Right cardiac atrium (tissue), 5 donors: ENCODE measurements at regions not wholly inside any gene's neighbourhood (a gene's known extent, or its start where the extent isn't known, plus 50 kb on each side); places are given as distances from the start of the nearest gene placed in this dataset.
A peak's percentile ranks its signal among the peaks of the same experiment; 100 is the strongest.

Source experiments
- ATAC-seq, 2 donors: fragments of 200-7000 bp; cut with Tn5 transposase; one replicate each; pipeline versions ENCODE4 v1.8.0 to v1.9.1; 2020; ENCODE audit warnings: moderate library complexity in 2 of 2, mild to moderate bottlenecking in 1 of 2
- DNase-seq, 3 donors: peaks; one replicate each; pipeline ENCODE4 v3.0.0-alpha.2; 2020
- H3K27ac ChIP-seq: one replicate; pipeline ENCODE4 v1.5.1; 2013; ENCODE audit warnings: mild to moderate bottlenecking, low read length, control low read depth, moderate library complexity
- H3K27me3 ChIP-seq: one replicate; pipeline ENCODE4 v1.6.1; 2013; ENCODE audit not compliant: control insufficient read depth, insufficient read depth
- H3K4me1 ChIP-seq: one replicate; pipeline ENCODE4 v1.6.1; 2013; ENCODE audit warnings: low read length; ENCODE audit not compliant: control insufficient read depth, insufficient read depth
- H3K4me3 ChIP-seq: one replicate; pipeline ENCODE4 v1.5.1; 2013; ENCODE audit warnings: low read length, control low read depth
- H3K9me3 ChIP-seq: one replicate; pipeline ENCODE4 v1.6.1; 2013; ENCODE audit warnings: low read length; ENCODE audit not compliant: control insufficient read depth
- WGBS: extraction: QIAGEN DNeasy Blood & Tissue Kit; methylation state at CpG from one replicate; pipeline ENCODE4 v1.1.7; 2013; 5-methylcytosine and 5-hydroxymethylcytosine counted together
- intact Hi-C, 4 donors: fragments of 100-400 bp; cut with DNase I; formaldehyde crosslinking; loops; one replicate each; pipeline versions ENCODE4 v1.11.0 to v1.14.0; 2022 to 2023
- donor health status: healthy with polysubstance abuse.
- donor health status: DM: no; HTN: yes; CAD: no.
- donor health status: DM: no; HTN: no; CAD: no.
- donor health status: DM: no; HTN: yes; CAD: no; lungs with severe emphysema.
- donor health status: DM: yes; HTN: yes; CAD: no.

- no peaks in the 10 kb centered on the region for H3K27me3 ChIP-seq
- intact Hi-C loops = no loop called here
- DNase-seq = no peak
- H3K9me3 ChIP-seq = no peaks in the 10 kb centered on the region
- 86% methylated on average over 4 of the region's 4 CpGs for WGBS
- H3K4me3 ChIP-seq = no peak overlapping the region
- no peak overlapping the region for H3K27ac ChIP-seq
- ATAC-seq = no peak
- H3K4me1 ChIP-seq = no peaks in the 10 kb centered on the region
Observed at GRCh38 chr2:78908973-78909372, 116.5 kb upstream of the REG3G start.

- Histone ChIP-seq H3K9me3 (no peaks in the 10 kb centered on the region), H3K4me1 (no peaks in the 10 kb centered on the region), H3K4me3 (no peak overlapping the region), H3K27me3 (no peaks in the 10 kb centered on the region), H3K27ac (no peak overlapping the region)
- intact Hi-C loops = no loop called here
- DNase-seq = no peak
- no peak for ATAC-seq
- WGBS = 63% methylated on average over 3 of the region's 3 CpGs
Observed at GRCh38 chr2:78910376-78910775, 115.1 kb upstream of the REG3G start.

GRCh38 chr2:78913257-78913656, 112.2 kb upstream of the REG3G start:
- no peak for DNase-seq

GRCh38 chr2:78925258-78925657, 100.2 kb upstream of the REG3G start:
- H3K4me3 ChIP-seq = no peak overlapping the region
- no peak for DNase-seq
- no peak for ATAC-seq
- no peaks in the 10 kb centered on the region for H3K27me3 ChIP-seq
- no peaks in the 10 kb centered on the region for H3K9me3 ChIP-seq
- WGBS = 56% methylated on average over 2 of the region's 2 CpGs
- intact Hi-C loops = no loop called here
- no peak overlapping the region for H3K27ac ChIP-seq
- no peaks in the 10 kb centered on the region for H3K4me1 ChIP-seq

More at GRCh38 chr2:78913257-78913656, 112.2 kb upstream of the REG3G start:
- no peaks in the 10 kb centered on the region for H3K9me3 ChIP-seq
- H3K4me3 ChIP-seq = no peak overlapping the region
- no peak overlapping the region for H3K27ac ChIP-seq
- 31% methylated on average over 1 of the region's 1 CpG for WGBS
- intact Hi-C loops = no loop called here
- no peaks in the 10 kb centered on the region for H3K4me1 ChIP-seq
- H3K27me3 ChIP-seq = no peaks in the 10 kb centered on the region
- ATAC-seq = no peak

GRCh38 chr2:78928502-78928901, 97.0 kb upstream of the REG3G start:
- Histone ChIP-seq H3K4me3 (no peak overlapping the region), H3K9me3 (no peaks in the 10 kb centered on the region), H3K27me3 (no peaks in the 10 kb centered on the region), H3K4me1 (no peaks in the 10 kb centered on the region), H3K27ac (no peak overlapping the region)
- DNase-seq (no peak), ATAC-seq (no peak)
- 67% methylated on average over 1 of the region's 1 CpG for WGBS
- intact Hi-C loops = no loop called here

- WGBS = 46% methylated on average over 6 of the region's 6 CpGs
- ATAC-seq (peak in 1 of 2 donors; percentile 82), DNase-seq (no peak)
- Histone ChIP-seq H3K27ac (no peak overlapping the region), H3K9me3 (no peaks in the 10 kb centered on the region), H3K4me3 (no peak overlapping the region), H3K4me1 (no peaks in the 10 kb centered on the region), H3K27me3 (no peaks in the 10 kb centered on the region)
- intact Hi-C loops = no loop called here
Observed at GRCh38 chr2:78940998-78941397, 84.5 kb upstream of the REG3G start.

GRCh38 chr2:78941751-78942150, 83.8 kb upstream of the REG3G start:
- peak in 1 of 2 donors; percentile 59 for ATAC-seq
- DNase-seq = no peak
- WGBS = 45% methylated on average over 2 of the region's 2 CpGs
- Histone ChIP-seq H3K27me3 (no peaks in the 10 kb centered on the region), H3K4me1 (no peaks in the 10 kb centered on the region), H3K4me3 (no peak overlapping the region), H3K9me3 (no peaks in the 10 kb centered on the region), H3K27ac (no peak overlapping the region)
- intact Hi-C loops = no loop called here

GRCh38 chr2:78963881-78964280, 61.6 kb upstream of the REG3G start:
- H3K27me3 ChIP-seq = no peaks in the 10 kb centered on the region
- no peak for DNase-seq
- intact Hi-C loops = no loop called here
- H3K4me3 ChIP-seq = no peak overlapping the region
- WGBS = 91% methylated on average over 2 of the region's 2 CpGs
- no peaks in the 10 kb centered on the region for H3K9me3 ChIP-seq
- ATAC-seq = no peak
- H3K27ac ChIP-seq = no peak overlapping the region
- H3K4me1 ChIP-seq = no peaks in the 10 kb centered on the region

- ATAC-seq (no peak), DNase-seq (no peak)
- 76% methylated on average over 4 of the region's 4 CpGs for WGBS
- no peak overlapping the region for H3K27ac ChIP-seq
- H3K9me3 ChIP-seq = no peaks in the 10 kb centered on the region
- H3K27me3 ChIP-seq = no peaks in the 10 kb centered on the region
- no peak overlapping the region for H3K4me3 ChIP-seq
- intact Hi-C loops = no loop called here
- H3K4me1 ChIP-seq = no peaks in the 10 kb centered on the region
Observed at GRCh38 chr2:78967294-78967693, 58.2 kb upstream of the REG3G start.

- Histone ChIP-seq H3K4me3 (no peak overlapping the region), H3K27me3 (no peaks in the 10 kb centered on the region), H3K27ac (no peak overlapping the region), H3K4me1 (no peaks in the 10 kb centered on the region), H3K9me3 (no peaks in the 10 kb centered on the region)
- ATAC-seq = no peak
- DNase-seq = no peak
- intact Hi-C loops = no loop called here
- 71% methylated on average over 3 of the region's 3 CpGs for WGBS
Observed at GRCh38 chr2:78973630-78974029, 51.9 kb upstream of the REG3G start.
